ENCODE measurements at regions not wholly inside any gene's neighbourhood (a gene's known extent, or its start where the extent isn't known, plus 50 kb on each side); places are given as distances from the start of the nearest gene placed in this dataset.

GRCh38 chr14:101065696-101066694 is 162.5 kb upstream of the RTL1 start (continued):
- TF ChIP-seq REST (IDR thresholded peaks at IDR 0.05; ENCODE audit: unreplicated experiment) (no peak), ZNF331 (CRISPR knock-in tag; IDR thresholded peaks at IDR 0.05; ENCODE audit: low read depth) (no peak)

GRCh38 chr14:101066826-101067510 is 163.4 kb upstream of the RTL1 start:
- Mint-ChIP-seq H3K9me3 (peaks cover 14% of the 10 kb centered on the region; the same call in 2 of the 3 replicates), H3K4me3 (no peak overlapping the region), H3K27me3 (ENCODE audit: insufficient read depth, low read depth, poor library complexity) (peaks cover 11% of the 10 kb centered on the region), H3K4me1 (peaks cover 5% of the 10 kb centered on the region), H3K27ac (no peak overlapping the region), H3K36me3 (ENCODE audit: low read depth) (peaks cover 5% of the 10 kb centered on the region; the same call in 1 of the 3 replicates)
- H3K27me3 ChIP-seq (ENCODE audit: insufficient read depth), result no peaks in the 10 kb centered on the region
- no peaks in the 10 kb centered on the region for H3K36me3 ChIP-seq (ENCODE audit: insufficient read depth)
- H3K79me2 ChIP-seq (replicated peaks; ENCODE audit: insufficient read depth), result no peaks in the 10 kb centered on the region
- H3K27ac ChIP-seq (ENCODE audit: low read depth), result no peak overlapping the region
- no peaks in the 10 kb centered on the region for H3F3A ChIP-seq (replicated peaks; ENCODE audit: low read depth)
- H4K20me1 ChIP-seq (replicated peaks; ENCODE audit: insufficient read depth), result no peaks in the 10 kb centered on the region
- no peak overlapping the region for H3K4me2 ChIP-seq
- H3K4me1 ChIP-seq (ENCODE audit: insufficient read depth), result no peaks in the 10 kb centered on the region
- DNase-seq (ENCODE audit: low spot score), result no peak
- ATAC-seq, result no peak
- H3K4me3 ChIP-seq, result no peak overlapping the region
- H2AFZ ChIP-seq, result no peak overlapping the region
- H3K9me2 ChIP-seq (ENCODE audit: insufficient read depth), result no peaks in the 10 kb centered on the region
- TF ChIP-seq EZH2 (IDR thresholded peaks at IDR 0.05; ENCODE audit: low read depth, unreplicated experiment), result no peak
- no peak for TF ChIP-seq ZNF114 (CRISPR knock-in tag; IDR thresholded peaks at IDR 0.05)
- no peak for TF ChIP-seq CTCF (conservative IDR thresholded peaks at IDR 0.05; ENCODE audit: low read depth in 2 of 2)
- no peak for TF ChIP-seq EZH2phosphoT487 (IDR thresholded peaks at IDR 0.05; ENCODE audit: unreplicated experiment)
- TF ChIP-seq REST (IDR thresholded peaks at IDR 0.05; ENCODE audit: unreplicated experiment), result no peak
- no peak for TF ChIP-seq CREB1 (CRISPR knock-in tag; IDR thresholded peaks at IDR 0.05; ENCODE audit: low read depth)
- no peak for TF ChIP-seq JUNB (IDR thresholded peaks at IDR 0.05; ENCODE audit: unreplicated experiment)
